ENCODE measurements at regions not wholly inside any gene's neighbourhood (a gene's known extent, or its start where the extent isn't known, plus 50 kb on each side); places are given as distances from the start of the nearest gene placed in this dataset.

- ATAC-seq = no peak
- TF ChIP-seq RARB (CRISPR knock-in tag; IDR thresholded peaks at IDR 0.05) (no peak), TCF4 (CRISPR knock-in tag; IDR thresholded peaks at IDR 0.05; ENCODE audit: borderline replicate concordance) (no peak), ZFP30 (CRISPR knock-in tag; IDR thresholded peaks at IDR 0.05) (no peak), PATZ1 (CRISPR knock-in tag; IDR thresholded peaks at IDR 0.05; ENCODE audit: borderline replicate concordance) (no peak), OSR1 (CRISPR knock-in tag; IDR thresholded peaks at IDR 0.05) (no peak), ZNF565 (CRISPR knock-in tag; conservative IDR thresholded peaks at IDR 0.05; ENCODE audit: low read depth) (no peak), ZC3H10 (CRISPR knock-in tag; IDR thresholded peaks at IDR 0.05) (no peak), TSHZ2 (CRISPR knock-in tag; IDR thresholded peaks at IDR 0.05) (no peak)
Observed at GRCh38 chr5:28408651-28409050, 1370.3 kb upstream of the CDH9 start.

GRCh38 chr5:28408186-28408585, 1369.8 kb upstream of the CDH9 start:
- TF ChIP-seq POU6F1 (CRISPR knock-in tag; IDR thresholded peaks at IDR 0.05; ENCODE audit: borderline replicate concordance, low read depth) = no peak
- no peak for TF ChIP-seq CREB5 (CRISPR knock-in tag; IDR thresholded peaks at IDR 0.05; ENCODE audit: low read depth)
- no peak for TF ChIP-seq PPARA (CRISPR knock-in tag; IDR thresholded peaks at IDR 0.05; ENCODE audit: borderline replicate concordance)
- TF ChIP-seq TSHZ2 (CRISPR knock-in tag; IDR thresholded peaks at IDR 0.05) = no peak
- no peak for TF ChIP-seq ZNF8 (CRISPR knock-in tag; IDR thresholded peaks at IDR 0.05)
- TF ChIP-seq OSR1 (CRISPR knock-in tag; IDR thresholded peaks at IDR 0.05) = no peak
- no peak for TF ChIP-seq TOX (CRISPR knock-in tag; IDR thresholded peaks at IDR 0.05; ENCODE audit: borderline replicate concordance)
- TF ChIP-seq BACH2 (CRISPR knock-in tag; IDR thresholded peaks at IDR 0.05; ENCODE audit: borderline replicate concordance) = no peak
- TF ChIP-seq GLIS3 (CRISPR knock-in tag; IDR thresholded peaks at IDR 0.05) = no peak
- TF ChIP-seq ISL1 (CRISPR knock-in tag; IDR thresholded peaks at IDR 0.05) = no peak
- ATAC-seq = no peak

GRCh38 chr5:28404363-28405071, 1366.1 kb upstream of the CDH9 start:
- ATAC-seq = no peak
- TF ChIP-seq TSHZ2 (CRISPR knock-in tag; IDR thresholded peaks at IDR 0.05) = no peak
- TF ChIP-seq RARB (CRISPR knock-in tag; IDR thresholded peaks at IDR 0.05) = no peak
- TF ChIP-seq ZC3H10 (CRISPR knock-in tag; IDR thresholded peaks at IDR 0.05) = no peak
- TF ChIP-seq ESRRG (CRISPR knock-in tag; IDR thresholded peaks at IDR 0.05) = no peak
- no peak for TF ChIP-seq ISL1 (CRISPR knock-in tag; IDR thresholded peaks at IDR 0.05)
- TF ChIP-seq ZNF8 (CRISPR knock-in tag; IDR thresholded peaks at IDR 0.05) = no peak
- TF ChIP-seq ZNF70 (CRISPR knock-in tag; IDR thresholded peaks at IDR 0.05) = no peak
- TF ChIP-seq CSRNP3 (CRISPR knock-in tag; IDR thresholded peaks at IDR 0.05) = no peak
- no peak for TF ChIP-seq TCF4 (CRISPR knock-in tag; IDR thresholded peaks at IDR 0.05; ENCODE audit: borderline replicate concordance)
- TF ChIP-seq TOX (CRISPR knock-in tag; IDR thresholded peaks at IDR 0.05; ENCODE audit: borderline replicate concordance) = no peak
- no peak for TF ChIP-seq SNAI2 (CRISPR knock-in tag; IDR thresholded peaks at IDR 0.05)
- no peak for TF ChIP-seq PPARA (CRISPR knock-in tag; IDR thresholded peaks at IDR 0.05; ENCODE audit: borderline replicate concordance)

Data from SK-N-SH treated with all-trans-retinoic acid at 6 μM for 48 hours (cell line).